ENCODE measurements at regions not wholly inside any gene's neighbourhood (a gene's known extent, or its start where the extent isn't known, plus 50 kb on each side); places are given as distances from the start of the nearest gene placed in this dataset.

DNA sequence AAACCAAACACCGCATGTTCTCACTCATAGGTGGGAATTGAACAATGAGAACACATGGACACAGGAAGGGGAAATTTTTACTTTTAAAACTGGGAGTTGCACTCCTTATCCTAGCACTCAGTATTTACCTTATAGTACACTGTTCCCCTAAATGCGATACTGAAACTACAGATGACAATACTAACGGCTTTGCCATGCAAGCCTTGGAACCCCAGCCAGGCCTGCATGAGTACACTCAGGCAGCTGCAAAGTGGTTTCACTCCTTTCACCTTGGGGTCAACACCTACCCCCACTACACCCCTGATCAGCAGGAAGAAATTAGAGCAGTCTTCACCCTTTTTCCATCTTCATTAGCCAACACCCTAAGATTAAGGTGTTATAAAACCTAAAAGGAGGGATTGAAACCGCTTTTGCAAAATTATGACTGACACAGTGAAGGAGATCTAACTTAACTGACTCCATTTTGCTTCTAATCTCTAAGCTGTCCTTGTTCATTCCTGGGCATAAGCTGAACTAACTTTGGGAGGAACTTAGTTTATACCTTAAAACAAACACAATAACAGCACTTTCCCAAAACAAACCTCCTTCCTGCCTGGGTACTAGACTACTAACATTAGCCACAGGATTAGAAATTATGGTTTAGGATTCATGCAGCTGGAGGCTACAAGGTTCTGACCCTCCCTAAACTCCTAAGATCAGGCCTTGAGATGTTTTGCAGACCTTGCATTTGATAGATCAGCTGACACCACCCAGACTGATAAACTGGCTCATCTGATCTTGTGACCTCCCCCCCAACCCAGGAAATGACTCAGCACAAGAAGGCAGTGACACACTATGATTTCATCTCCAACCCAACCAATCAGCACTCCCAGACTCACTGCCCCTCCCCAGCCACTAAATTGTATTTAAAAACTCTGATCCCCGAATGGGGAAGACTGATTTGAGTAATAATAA, 452.1 kb upstream of the PPP2R3A start (continued):
- TF ChIP-seq, protein P1, sequence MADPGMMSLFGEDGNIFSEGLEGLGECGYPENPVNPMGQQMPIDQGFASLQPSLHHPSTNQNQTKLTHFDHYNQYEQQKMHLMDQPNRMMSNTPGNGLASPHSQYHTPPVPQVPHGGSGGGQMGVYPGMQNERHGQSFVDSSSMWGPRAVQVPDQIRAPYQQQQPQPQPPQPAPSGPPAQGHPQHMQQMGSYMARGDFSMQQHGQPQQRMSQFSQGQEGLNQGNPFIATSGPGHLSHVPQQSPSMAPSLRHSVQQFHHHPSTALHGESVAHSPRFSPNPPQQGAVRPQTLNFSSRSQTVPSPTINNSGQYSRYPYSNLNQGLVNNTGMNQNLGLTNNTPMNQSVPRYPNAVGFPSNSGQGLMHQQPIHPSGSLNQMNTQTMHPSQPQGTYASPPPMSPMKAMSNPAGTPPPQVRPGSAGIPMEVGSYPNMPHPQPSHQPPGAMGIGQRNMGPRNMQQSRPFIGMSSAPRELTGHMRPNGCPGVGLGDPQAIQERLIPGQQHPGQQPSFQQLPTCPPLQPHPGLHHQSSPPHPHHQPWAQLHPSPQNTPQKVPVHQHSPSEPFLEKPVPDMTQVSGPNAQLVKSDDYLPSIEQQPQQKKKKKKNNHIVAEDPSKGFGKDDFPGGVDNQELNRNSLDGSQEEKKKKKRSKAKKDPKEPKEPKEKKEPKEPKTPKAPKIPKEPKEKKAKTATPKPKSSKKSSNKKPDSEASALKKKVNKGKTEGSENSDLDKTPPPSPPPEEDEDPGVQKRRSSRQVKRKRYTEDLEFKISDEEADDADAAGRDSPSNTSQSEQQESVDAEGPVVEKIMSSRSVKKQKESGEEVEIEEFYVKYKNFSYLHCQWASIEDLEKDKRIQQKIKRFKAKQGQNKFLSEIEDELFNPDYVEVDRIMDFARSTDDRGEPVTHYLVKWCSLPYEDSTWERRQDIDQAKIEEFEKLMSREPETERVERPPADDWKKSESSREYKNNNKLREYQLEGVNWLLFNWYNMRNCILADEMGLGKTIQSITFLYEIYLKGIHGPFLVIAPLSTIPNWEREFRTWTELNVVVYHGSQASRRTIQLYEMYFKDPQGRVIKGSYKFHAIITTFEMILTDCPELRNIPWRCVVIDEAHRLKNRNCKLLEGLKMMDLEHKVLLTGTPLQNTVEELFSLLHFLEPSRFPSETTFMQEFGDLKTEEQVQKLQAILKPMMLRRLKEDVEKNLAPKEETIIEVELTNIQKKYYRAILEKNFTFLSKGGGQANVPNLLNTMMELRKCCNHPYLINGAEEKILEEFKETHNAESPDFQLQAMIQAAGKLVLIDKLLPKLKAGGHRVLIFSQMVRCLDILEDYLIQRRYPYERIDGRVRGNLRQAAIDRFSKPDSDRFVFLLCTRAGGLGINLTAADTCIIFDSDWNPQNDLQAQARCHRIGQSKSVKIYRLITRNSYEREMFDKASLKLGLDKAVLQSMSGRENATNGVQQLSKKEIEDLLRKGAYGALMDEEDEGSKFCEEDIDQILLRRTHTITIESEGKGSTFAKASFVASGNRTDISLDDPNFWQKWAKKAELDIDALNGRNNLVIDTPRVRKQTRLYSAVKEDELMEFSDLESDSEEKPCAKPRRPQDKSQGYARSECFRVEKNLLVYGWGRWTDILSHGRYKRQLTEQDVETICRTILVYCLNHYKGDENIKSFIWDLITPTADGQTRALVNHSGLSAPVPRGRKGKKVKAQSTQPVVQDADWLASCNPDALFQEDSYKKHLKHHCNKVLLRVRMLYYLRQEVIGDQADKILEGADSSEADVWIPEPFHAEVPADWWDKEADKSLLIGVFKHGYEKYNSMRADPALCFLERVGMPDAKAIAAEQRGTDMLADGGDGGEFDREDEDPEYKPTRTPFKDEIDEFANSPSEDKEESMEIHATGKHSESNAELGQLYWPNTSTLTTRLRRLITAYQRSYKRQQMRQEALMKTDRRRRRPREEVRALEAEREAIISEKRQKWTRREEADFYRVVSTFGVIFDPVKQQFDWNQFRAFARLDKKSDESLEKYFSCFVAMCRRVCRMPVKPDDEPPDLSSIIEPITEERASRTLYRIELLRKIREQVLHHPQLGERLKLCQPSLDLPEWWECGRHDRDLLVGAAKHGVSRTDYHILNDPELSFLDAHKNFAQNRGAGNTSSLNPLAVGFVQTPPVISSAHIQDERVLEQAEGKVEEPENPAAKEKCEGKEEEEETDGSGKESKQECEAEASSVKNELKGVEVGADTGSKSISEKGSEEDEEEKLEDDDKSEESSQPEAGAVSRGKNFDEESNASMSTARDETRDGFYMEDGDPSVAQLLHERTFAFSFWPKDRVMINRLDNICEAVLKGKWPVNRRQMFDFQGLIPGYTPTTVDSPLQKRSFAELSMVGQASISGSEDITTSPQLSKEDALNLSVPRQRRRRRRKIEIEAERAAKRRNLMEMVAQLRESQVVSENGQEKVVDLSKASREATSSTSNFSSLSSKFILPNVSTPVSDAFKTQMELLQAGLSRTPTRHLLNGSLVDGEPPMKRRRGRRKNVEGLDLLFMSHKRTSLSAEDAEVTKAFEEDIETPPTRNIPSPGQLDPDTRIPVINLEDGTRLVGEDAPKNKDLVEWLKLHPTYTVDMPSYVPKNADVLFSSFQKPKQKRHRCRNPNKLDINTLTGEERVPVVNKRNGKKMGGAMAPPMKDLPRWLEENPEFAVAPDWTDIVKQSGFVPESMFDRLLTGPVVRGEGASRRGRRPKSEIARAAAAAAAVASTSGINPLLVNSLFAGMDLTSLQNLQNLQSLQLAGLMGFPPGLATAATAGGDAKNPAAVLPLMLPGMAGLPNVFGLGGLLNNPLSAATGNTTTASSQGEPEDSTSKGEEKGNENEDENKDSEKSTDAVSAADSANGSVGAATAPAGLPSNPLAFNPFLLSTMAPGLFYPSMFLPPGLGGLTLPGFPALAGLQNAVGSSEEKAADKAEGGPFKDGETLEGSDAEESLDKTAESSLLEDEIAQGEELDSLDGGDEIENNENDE (IDR thresholded peaks at IDR 0.05; ENCODE audit: low read depth, low read length), result no peak
- TF ChIP-seq MYC (IDR thresholded peaks at IDR 0.05; ENCODE audit: low read depth, low read length), result no peak
- TF ChIP-seq MYC (CRISPR knock-in tag; IDR thresholded peaks at IDR 0.05; ENCODE audit: borderline replicate concordance, low read depth), result peak; percentile 98
- TF ChIP-seq, protein P2, sequence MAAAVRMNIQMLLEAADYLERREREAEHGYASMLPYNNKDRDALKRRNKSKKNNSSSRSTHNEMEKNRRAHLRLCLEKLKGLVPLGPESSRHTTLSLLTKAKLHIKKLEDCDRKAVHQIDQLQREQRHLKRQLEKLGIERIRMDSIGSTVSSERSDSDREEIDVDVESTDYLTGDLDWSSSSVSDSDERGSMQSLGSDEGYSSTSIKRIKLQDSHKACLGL (CRISPR knock-in tag; IDR thresholded peaks at IDR 0.05; ENCODE audit: borderline replicate concordance, poor library complexity, severe bottlenecking), result no peak
- TF ChIP-seq KLF13 (tag; IDR thresholded peaks at IDR 0.05; ENCODE audit: borderline replicate concordance, low read depth), result peak; percentile 72; the same call in 1 of the 2 replicates
- TF ChIP-seq RBM25 (IDR thresholded peaks at IDR 0.05; ENCODE audit: low read depth, low read length, severe bottlenecking), result no peak
- no peak for TF ChIP-seq HDAC3 (IDR thresholded peaks at IDR 0.05; ENCODE audit: borderline replicate concordance, partially characterized antibody)
- no peak for TF ChIP-seq RBM34 (IDR thresholded peaks at IDR 0.05; ENCODE audit: borderline replicate concordance, insufficient read depth, low read length)
- peak; percentile 39 for TF ChIP-seq NFYB (IDR thresholded peaks at IDR 0.05; ENCODE audit: extremely low read depth, insufficient read length)
- TF ChIP-seq RAD21 (CRISPR knock-in tag; conservative IDR thresholded peaks at IDR 0.05 in 1 of 2, IDR thresholded peaks at IDR 0.05 in 1 of 2), result 0 out of 4 replicates have a peak, but pooled peaks of 1 of the 2 experiments have one; percentile 9
- TF ChIP-seq NR1H2 (CRISPR knock-in tag; IDR thresholded peaks at IDR 0.05), result no peak
- TF ChIP-seq CBFA2T2 (conservative IDR thresholded peaks at IDR 0.05), result peak; percentile 41
- no peak for TF ChIP-seq ZNF146 (CRISPR knock-in tag; IDR thresholded peaks at IDR 0.05; ENCODE audit: unreplicated experiment)
- TF ChIP-seq CAMTA2 (CRISPR knock-in tag; conservative IDR thresholded peaks at IDR 0.05), result no peak
- peak; percentile 93 for TF ChIP-seq ZNF239 (CRISPR knock-in tag; IDR thresholded peaks at IDR 0.05)

Measured in K562 (cell line).